GM12872 (cell line): ENCODE measurements at regions not wholly inside any gene's neighbourhood (a gene's known extent, or its start where the extent isn't known, plus 50 kb on each side); places are given as distances from the start of the nearest gene placed in this dataset.

Source experiments
- TF ChIP-seq, protein P1 (sequence below): IDR thresholded peaks from 3 replicates; pipeline ENCODE4 v1.5.1; 2011; ENCODE audit warnings: low read depth, mild to moderate bottlenecking, low read length, moderate library complexity; ENCODE audit not compliant: insufficient read depth

- TF ChIP-seq, protein P1, sequence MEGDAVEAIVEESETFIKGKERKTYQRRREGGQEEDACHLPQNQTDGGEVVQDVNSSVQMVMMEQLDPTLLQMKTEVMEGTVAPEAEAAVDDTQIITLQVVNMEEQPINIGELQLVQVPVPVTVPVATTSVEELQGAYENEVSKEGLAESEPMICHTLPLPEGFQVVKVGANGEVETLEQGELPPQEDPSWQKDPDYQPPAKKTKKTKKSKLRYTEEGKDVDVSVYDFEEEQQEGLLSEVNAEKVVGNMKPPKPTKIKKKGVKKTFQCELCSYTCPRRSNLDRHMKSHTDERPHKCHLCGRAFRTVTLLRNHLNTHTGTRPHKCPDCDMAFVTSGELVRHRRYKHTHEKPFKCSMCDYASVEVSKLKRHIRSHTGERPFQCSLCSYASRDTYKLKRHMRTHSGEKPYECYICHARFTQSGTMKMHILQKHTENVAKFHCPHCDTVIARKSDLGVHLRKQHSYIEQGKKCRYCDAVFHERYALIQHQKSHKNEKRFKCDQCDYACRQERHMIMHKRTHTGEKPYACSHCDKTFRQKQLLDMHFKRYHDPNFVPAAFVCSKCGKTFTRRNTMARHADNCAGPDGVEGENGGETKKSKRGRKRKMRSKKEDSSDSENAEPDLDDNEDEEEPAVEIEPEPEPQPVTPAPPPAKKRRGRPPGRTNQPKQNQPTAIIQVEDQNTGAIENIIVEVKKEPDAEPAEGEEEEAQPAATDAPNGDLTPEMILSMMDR, result no peak
Observed at GRCh38 chr1:82932727-82933126, 1066.2 kb downstream of the TTLL7 start.

- TF ChIP-seq, protein P1, result no peak
Observed at GRCh38 chr1:82932207-82932606, 1066.7 kb downstream of the TTLL7 start.

DNA sequence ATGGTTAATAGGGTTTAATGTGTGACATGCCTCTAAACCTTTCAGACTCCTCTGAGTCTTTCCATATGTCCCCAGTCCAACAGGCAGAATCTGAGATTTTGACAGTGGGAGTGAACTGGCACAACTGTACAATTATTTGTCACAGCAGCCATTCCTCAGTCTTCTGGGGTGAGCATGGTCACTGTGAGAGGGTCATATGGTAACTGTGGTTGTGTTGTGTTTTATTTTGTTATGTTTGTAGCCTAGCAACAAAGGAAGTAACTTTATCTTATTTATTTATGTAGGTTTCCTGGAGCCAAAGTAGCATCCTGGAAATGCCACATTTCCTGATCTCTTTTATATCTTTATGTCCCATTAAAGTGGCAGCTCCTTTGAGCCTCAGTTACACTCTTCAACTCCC, 1067.9 kb downstream of the TTLL7 start:
- TF ChIP-seq, protein P1, result no peak

GRCh38 chr1:82927753-82928152, 1071.2 kb downstream of the TTLL7 start:
- TF ChIP-seq, protein P1, result no peak

DNA sequence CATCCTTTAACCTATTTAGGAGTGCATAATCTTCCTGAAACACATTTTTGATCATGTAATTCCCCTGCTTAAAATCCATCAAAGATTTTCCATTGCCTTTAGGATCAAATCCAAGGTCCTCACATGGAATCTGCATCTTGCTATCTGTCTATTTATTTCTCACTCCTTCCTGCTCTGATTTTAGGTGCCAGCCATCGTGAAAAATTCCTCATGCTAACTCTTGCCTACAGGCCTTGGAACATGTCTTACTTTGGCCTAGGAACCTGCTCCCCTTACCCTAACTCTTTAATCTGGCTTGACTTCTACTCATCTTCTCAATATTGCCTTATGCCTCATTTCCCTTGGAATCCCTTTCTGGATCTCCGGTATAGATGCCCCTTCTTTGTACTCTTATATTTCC, 1074.3 kb downstream of the TTLL7 start:
- TF ChIP-seq, protein P1, result no peak

- TF ChIP-seq, protein P1, result no peak
Observed at GRCh38 chr1:82923931-82924330, 1075.0 kb downstream of the TTLL7 start.

DNA sequence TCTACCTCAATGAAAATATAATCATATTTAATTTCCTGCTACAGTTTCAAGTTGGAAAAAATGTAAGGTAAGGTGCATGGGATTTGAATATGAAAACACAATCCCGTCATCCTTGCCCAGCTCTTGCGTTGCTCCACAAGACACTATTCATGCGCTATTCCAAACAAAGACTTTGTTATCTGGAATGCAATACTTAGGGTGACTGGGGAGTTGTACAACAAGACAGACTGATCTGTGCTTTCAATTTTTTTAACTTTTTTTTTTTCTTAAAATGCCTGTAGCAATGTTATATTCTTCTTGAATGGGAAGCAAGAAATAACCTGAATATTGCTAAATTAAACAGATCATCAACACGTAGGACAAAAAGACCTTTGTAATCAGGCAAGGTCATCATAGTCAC, 1077.2 kb downstream of the TTLL7 start:
- TF ChIP-seq, protein P1, result no peak
